ENCODE measurements at regions not wholly inside any gene's neighbourhood (a gene's known extent, or its start where the extent isn't known, plus 50 kb on each side); places are given as distances from the start of the nearest gene placed in this dataset.

GRCh38 chr7:68243128-68243527, 1246.5 kb downstream of the TYW1 start:
- no peak overlapping the region for H3K4me2 ChIP-seq (ENCODE audit: low read length, poor library complexity, severe bottlenecking)
- 57% methylated on average over 1 of the region's 2 CpGs for WGBS
- no peak overlapping the region for H2BK5ac ChIP-seq (ENCODE audit: low read depth, low read length, poor library complexity, severe bottlenecking)
- H2AFZ ChIP-seq (ENCODE audit: low read depth, low read length), result no peak overlapping the region
- H3K27ac ChIP-seq (ENCODE audit: low read length, poor library complexity, severe bottlenecking), result no peak overlapping the region
- no peak overlapping the region for H2BK120ac ChIP-seq (ENCODE audit: low read depth, low read length)
- no peak overlapping the region for H3K23ac ChIP-seq (ENCODE audit: low read length in 2 of 2)
- no peak overlapping the region for H3K4ac ChIP-seq (ENCODE audit: low read depth in 1 of 2, low read length in 2 of 2)
- no peak overlapping the region for H3K9ac ChIP-seq (ENCODE audit: low read length)
- H3K79me1 ChIP-seq (replicated peaks; ENCODE audit: low read length, poor library complexity, severe bottlenecking), result no peaks in the 10 kb centered on the region
- H2BK12ac ChIP-seq (ENCODE audit: low read length in 2 of 2), result no peak overlapping the region
- no peak overlapping the region for H3K4me3 ChIP-seq (ENCODE audit: insufficient read depth in 1 of 2, low read depth in 1 of 2, low read length in 2 of 2)
- peaks cover 6% of the 10 kb centered on the region for H3K9me3 ChIP-seq (ENCODE audit: control insufficient read depth, low read length)
- DNase-seq, result no peak
- H3K27me3 ChIP-seq (ENCODE audit: control insufficient read depth in 1 of 2, insufficient read depth in 1 of 2, low read length in 2 of 2), result no peaks in the 10 kb centered on the region
- no peak overlapping the region for H4K91ac ChIP-seq (ENCODE audit: low read length)
- H2BK15ac ChIP-seq (ENCODE audit: low read depth, poor library complexity, severe bottlenecking), result no peak overlapping the region
- no peak overlapping the region for H3K18ac ChIP-seq (ENCODE audit: low read depth in 1 of 2, low read length in 2 of 2)
- H3K4me1 ChIP-seq (ENCODE audit: control insufficient read depth, insufficient read depth, low read depth, low read length), result no peaks in the 10 kb centered on the region
- no peak overlapping the region for H2AK5ac ChIP-seq (ENCODE audit: low read length, severe bottlenecking)
- H3K36me3 ChIP-seq (ENCODE audit: control insufficient read depth in 1 of 2, insufficient read depth in 2 of 2, low read depth in 1 of 2, low read length in 2 of 2), result no peaks in the 10 kb centered on the region
- H4K8ac ChIP-seq (ENCODE audit: low read length), result no peak overlapping the region
- H3K14ac ChIP-seq (ENCODE audit: low read length in 2 of 2), result no peak overlapping the region

GRCh38 chr7:68244389-68244788, 1247.8 kb downstream of the TYW1 start:
- Histone ChIP-seq H2AK5ac (ENCODE audit: low read length, severe bottlenecking) (no peak overlapping the region), H3K79me1 (replicated peaks; ENCODE audit: low read length, poor library complexity, severe bottlenecking) (no peaks in the 10 kb centered on the region), H4K8ac (ENCODE audit: low read length) (no peak overlapping the region), H3K36me3 (ENCODE audit: control insufficient read depth in 1 of 2, insufficient read depth in 2 of 2, low read depth in 1 of 2, low read length in 2 of 2) (no peaks in the 10 kb centered on the region), H2AFZ (ENCODE audit: low read depth, low read length) (no peak overlapping the region), H3K27ac (ENCODE audit: low read length, poor library complexity, severe bottlenecking) (no peak overlapping the region), H3K9me3 (ENCODE audit: control insufficient read depth, low read length) (peaks cover 6% of the 10 kb centered on the region), H4K91ac (ENCODE audit: low read length) (no peak overlapping the region), H3K4me3 (ENCODE audit: insufficient read depth in 1 of 2, low read depth in 1 of 2, low read length in 2 of 2) (no peak overlapping the region), H2BK120ac (ENCODE audit: low read depth, low read length) (no peak overlapping the region), H3K9ac (ENCODE audit: low read length) (no peak overlapping the region), H3K23ac (ENCODE audit: low read length in 2 of 2) (no peak overlapping the region), H2BK15ac (ENCODE audit: low read depth, poor library complexity, severe bottlenecking) (no peak overlapping the region), H2BK5ac (ENCODE audit: low read depth, low read length, poor library complexity, severe bottlenecking) (no peak overlapping the region), H3K4me2 (ENCODE audit: low read length, poor library complexity, severe bottlenecking) (no peak overlapping the region), H3K18ac (ENCODE audit: low read depth in 1 of 2, low read length in 2 of 2) (no peak overlapping the region), H3K14ac (ENCODE audit: low read length in 2 of 2) (no peak overlapping the region), H3K4ac (ENCODE audit: low read depth in 1 of 2, low read length in 2 of 2) (no peak overlapping the region), H3K4me1 (ENCODE audit: control insufficient read depth, insufficient read depth, low read depth, low read length) (no peaks in the 10 kb centered on the region), H2BK12ac (ENCODE audit: low read length in 2 of 2) (no peak overlapping the region), H3K27me3 (ENCODE audit: control insufficient read depth in 1 of 2, insufficient read depth in 1 of 2, low read length in 2 of 2) (no peaks in the 10 kb centered on the region)
- 77% methylated on average over 7 of the region's 7 CpGs for WGBS
- no peak for DNase-seq

- Histone ChIP-seq H2AK5ac (ENCODE audit: low read length, severe bottlenecking) (no peak overlapping the region), H3K9me3 (ENCODE audit: control insufficient read depth, low read length) (peaks cover 6% of the 10 kb centered on the region), H2BK12ac (ENCODE audit: low read length in 2 of 2) (no peak overlapping the region), H2BK120ac (ENCODE audit: low read depth, low read length) (no peak overlapping the region), H3K27ac (ENCODE audit: low read length, poor library complexity, severe bottlenecking) (no peak overlapping the region), H3K27me3 (ENCODE audit: control insufficient read depth in 1 of 2, insufficient read depth in 1 of 2, low read length in 2 of 2) (no peaks in the 10 kb centered on the region), H2BK5ac (ENCODE audit: low read depth, low read length, poor library complexity, severe bottlenecking) (no peak overlapping the region), H2AFZ (ENCODE audit: low read depth, low read length) (no peak overlapping the region), H3K79me1 (replicated peaks; ENCODE audit: low read length, poor library complexity, severe bottlenecking) (no peaks in the 10 kb centered on the region), H3K36me3 (ENCODE audit: control insufficient read depth in 1 of 2, insufficient read depth in 2 of 2, low read depth in 1 of 2, low read length in 2 of 2) (no peaks in the 10 kb centered on the region), H3K9ac (ENCODE audit: low read length) (no peak overlapping the region), H3K4me3 (ENCODE audit: insufficient read depth in 1 of 2, low read depth in 1 of 2, low read length in 2 of 2) (no peak overlapping the region), H3K14ac (ENCODE audit: low read length in 2 of 2) (no peak overlapping the region), H2BK15ac (ENCODE audit: low read depth, poor library complexity, severe bottlenecking) (no peak overlapping the region), H3K4me1 (ENCODE audit: control insufficient read depth, insufficient read depth, low read depth, low read length) (no peaks in the 10 kb centered on the region), H3K23ac (ENCODE audit: low read length in 2 of 2) (no peak overlapping the region), H4K91ac (ENCODE audit: low read length) (no peak overlapping the region), H4K8ac (ENCODE audit: low read length) (no peak overlapping the region), H3K18ac (ENCODE audit: low read depth in 1 of 2, low read length in 2 of 2) (no peak overlapping the region), H3K4ac (ENCODE audit: low read depth in 1 of 2, low read length in 2 of 2) (no peak overlapping the region), H3K4me2 (ENCODE audit: low read length, poor library complexity, severe bottlenecking) (no peak overlapping the region)
- no peak for DNase-seq
- 26% methylated on average over 3 of the region's 3 CpGs for WGBS
Measured at GRCh38 chr7:68245688-68246087, 1249.1 kb downstream of the TYW1 start.

GRCh38 chr7:68246189-68246633, 1249.6 kb downstream of the TYW1 start:
- Histone ChIP-seq H3K4me3 (ENCODE audit: insufficient read depth in 1 of 2, low read depth in 1 of 2, low read length in 2 of 2) (no peak overlapping the region), H3K27me3 (ENCODE audit: control insufficient read depth in 1 of 2, insufficient read depth in 1 of 2, low read length in 2 of 2) (no peaks in the 10 kb centered on the region), H3K18ac (ENCODE audit: low read depth in 1 of 2, low read length in 2 of 2) (no peak overlapping the region), H3K79me1 (replicated peaks; ENCODE audit: low read length, poor library complexity, severe bottlenecking) (no peaks in the 10 kb centered on the region), H3K4me1 (ENCODE audit: control insufficient read depth, insufficient read depth, low read depth, low read length) (no peaks in the 10 kb centered on the region), H4K8ac (ENCODE audit: low read length) (no peak overlapping the region), H2AK5ac (ENCODE audit: low read length, severe bottlenecking) (no peak overlapping the region), H3K9ac (ENCODE audit: low read length) (no peak overlapping the region), H2BK5ac (ENCODE audit: low read depth, low read length, poor library complexity, severe bottlenecking) (no peak overlapping the region), H3K14ac (ENCODE audit: low read length in 2 of 2) (no peak overlapping the region), H3K27ac (ENCODE audit: low read length, poor library complexity, severe bottlenecking) (no peak overlapping the region), H2BK15ac (ENCODE audit: low read depth, poor library complexity, severe bottlenecking) (no peak overlapping the region), H3K36me3 (ENCODE audit: control insufficient read depth in 1 of 2, insufficient read depth in 2 of 2, low read depth in 1 of 2, low read length in 2 of 2) (no peaks in the 10 kb centered on the region), H3K4me2 (ENCODE audit: low read length, poor library complexity, severe bottlenecking) (no peak overlapping the region), H2BK12ac (ENCODE audit: low read length in 2 of 2) (no peak overlapping the region), H2BK120ac (ENCODE audit: low read depth, low read length) (no peak overlapping the region), H4K91ac (ENCODE audit: low read length) (no peak overlapping the region), H2AFZ (ENCODE audit: low read depth, low read length) (no peak overlapping the region), H3K23ac (ENCODE audit: low read length in 2 of 2) (no peak overlapping the region), H3K4ac (ENCODE audit: low read depth in 1 of 2, low read length in 2 of 2) (no peak overlapping the region), H3K9me3 (ENCODE audit: control insufficient read depth, low read length) (peaks cover 4% of the 10 kb centered on the region)
- WGBS, result 59% methylated on average over 4 of the region's 4 CpGs
- DNase-seq, result no peak
